ENCODE measurements at regions not wholly inside any gene's neighbourhood (a gene's known extent, or its start where the extent isn't known, plus 50 kb on each side); places are given as distances from the start of the nearest gene placed in this dataset.

DNA sequence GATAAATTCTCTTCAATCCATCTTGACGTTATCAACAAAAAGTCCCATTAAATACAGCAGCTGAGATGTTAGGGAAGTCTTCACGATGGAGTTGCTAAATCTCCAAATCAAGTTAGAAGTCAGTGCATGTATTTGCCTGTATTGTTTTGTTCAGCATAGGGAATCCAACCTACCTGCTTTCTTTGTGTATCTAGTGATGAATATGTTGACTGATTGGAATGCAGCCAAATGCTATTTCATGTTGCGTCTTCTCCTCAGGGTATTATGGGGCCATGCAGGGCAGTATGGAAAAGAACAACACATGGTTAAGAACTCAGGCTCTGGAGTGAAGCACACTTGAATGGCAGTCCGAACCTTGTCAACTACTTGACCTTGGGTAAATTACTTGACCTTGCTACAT, 529.5 kb upstream of the ZNF462 start:
- no peak for DNase-seq (ENCODE audit: low spot score)
- Mint-ChIP-seq H3K27me3 (ENCODE audit: insufficient read depth) (peaks cover 1% of the 10 kb centered on the region), H3K27ac (no peak overlapping the region), H3K36me3 (ENCODE audit: low read depth) (no peaks in the 10 kb centered on the region), H3K9me3 (peaks cover 9% of the 10 kb centered on the region), H3K4me3 (no peak overlapping the region), H3K4me1 (ENCODE audit: low read depth) (no peaks in the 10 kb centered on the region)
- intact Hi-C loops (cut with micrococcal nuclease), result no loop called here

DNA sequence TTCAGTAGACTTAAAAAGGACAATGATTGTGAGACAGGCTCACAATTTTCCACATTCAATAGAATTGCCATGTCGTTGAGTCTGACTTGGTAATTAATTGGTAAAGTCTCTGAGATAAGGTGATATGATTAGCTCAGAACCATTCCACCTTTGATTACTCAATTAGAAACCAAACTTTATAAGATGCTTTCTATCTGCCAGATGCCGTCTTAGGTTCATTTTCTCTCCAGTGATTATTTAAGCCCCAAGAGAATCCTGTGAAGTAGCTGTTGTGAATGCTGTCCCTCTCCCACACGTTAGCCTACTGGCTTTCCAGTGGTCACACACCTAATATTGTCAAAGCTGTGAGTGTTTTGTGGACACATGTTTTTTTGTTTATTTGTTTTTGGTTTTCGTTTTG, 528.9 kb upstream of the ZNF462 start:
- H3K9me3 Mint-ChIP-seq, result peaks cover 9% of the 10 kb centered on the region
- intact Hi-C loops (cut with micrococcal nuclease), result no loop called here

DNA sequence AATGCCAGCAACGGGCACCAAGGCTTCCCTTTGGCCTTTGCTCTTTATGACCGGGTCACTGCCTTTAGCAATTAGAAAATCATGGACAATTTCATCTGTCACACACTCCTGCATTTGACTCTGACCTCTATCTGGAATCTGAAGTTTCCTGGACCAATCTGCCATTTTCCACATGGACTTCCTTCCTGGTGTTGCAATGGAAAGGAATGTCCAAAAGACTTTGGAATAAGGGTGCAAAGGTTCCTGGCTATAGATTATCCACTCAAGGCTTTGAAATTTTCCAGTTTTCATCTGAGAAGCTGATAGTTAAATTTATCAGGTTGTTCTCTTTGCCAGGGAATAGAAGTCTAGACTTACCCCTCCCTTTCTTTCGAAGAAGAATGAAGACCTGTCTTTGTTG, 523.1 kb upstream of the ZNF462 start:
- no peaks in the 10 kb centered on the region for H3K9me3 Mint-ChIP-seq
- no peaks in the 10 kb centered on the region for H3K36me3 Mint-ChIP-seq (ENCODE audit: low read depth)
- DNase-seq (ENCODE audit: low spot score), result no peak
- no peak overlapping the region for H3K4me3 Mint-ChIP-seq
- H3K4me1 Mint-ChIP-seq (ENCODE audit: low read depth), result no peaks in the 10 kb centered on the region
- intact Hi-C loops (cut with micrococcal nuclease), result no loop called here
- no peak overlapping the region for H3K27ac Mint-ChIP-seq
- no peaks in the 10 kb centered on the region for H3K27me3 Mint-ChIP-seq (ENCODE audit: insufficient read depth)

More for the DNA sequence above, 528.9 kb upstream of the ZNF462 start:
- Mint-ChIP-seq H3K27me3 (ENCODE audit: insufficient read depth) (no peaks in the 10 kb centered on the region), H3K4me3 (no peak overlapping the region), H3K4me1 (ENCODE audit: low read depth) (no peaks in the 10 kb centered on the region), H3K27ac (no peak overlapping the region), H3K36me3 (ENCODE audit: low read depth) (no peaks in the 10 kb centered on the region)
- no peak for DNase-seq (ENCODE audit: low spot score)

DNA sequence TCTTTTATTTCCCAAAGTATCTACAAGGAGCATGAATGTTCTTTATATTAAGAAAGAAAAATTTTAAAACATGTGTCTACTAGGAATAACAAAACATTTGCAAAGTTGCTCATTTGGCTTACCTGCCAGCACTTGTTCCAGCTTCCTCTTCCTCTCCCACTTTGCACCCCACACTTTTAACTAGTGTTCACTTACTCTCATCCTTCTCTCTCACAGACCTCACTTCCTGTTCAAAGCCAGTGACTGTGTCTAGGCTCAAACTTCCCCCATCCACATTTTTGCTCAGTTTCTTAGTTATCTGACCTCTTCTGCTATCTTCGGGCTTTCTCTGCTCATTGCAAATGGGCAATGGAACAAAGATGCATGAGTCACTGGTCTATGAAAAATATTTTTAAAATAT, 512.2 kb upstream of the ZNF462 start:
- Mint-ChIP-seq H3K27me3 (ENCODE audit: insufficient read depth) (no peaks in the 10 kb centered on the region), H3K27ac (no peak overlapping the region), H3K9me3 (no peaks in the 10 kb centered on the region), H3K4me1 (ENCODE audit: low read depth) (no peaks in the 10 kb centered on the region), H3K4me3 (no peak overlapping the region), H3K36me3 (ENCODE audit: low read depth) (no peaks in the 10 kb centered on the region)
- intact Hi-C loops (cut with micrococcal nuclease), result no loop called here
- DNase-seq (ENCODE audit: low spot score), result no peak

DNA sequence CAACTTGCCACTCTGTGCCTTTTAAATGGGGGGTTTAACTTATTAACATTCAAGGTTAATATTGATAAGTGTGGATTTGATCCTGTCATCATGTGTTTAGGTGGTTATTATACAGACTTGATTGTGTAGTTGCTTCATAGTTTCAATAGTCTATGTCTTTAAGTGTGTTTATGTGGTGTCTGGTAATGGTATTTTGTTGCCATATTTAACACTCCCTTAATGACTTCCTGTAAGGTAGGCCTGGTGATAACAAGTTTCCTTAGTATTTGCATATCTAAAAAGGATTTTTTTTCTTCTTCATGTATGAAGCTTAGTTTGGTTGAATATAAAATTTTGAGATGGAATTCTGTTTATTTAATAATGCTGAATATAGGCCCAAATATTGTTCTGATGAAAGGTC, 506.0 kb upstream of the ZNF462 start:
- Mint-ChIP-seq H3K9me3 (peaks cover 9% of the 10 kb centered on the region), H3K27ac (no peak overlapping the region)

DNA sequence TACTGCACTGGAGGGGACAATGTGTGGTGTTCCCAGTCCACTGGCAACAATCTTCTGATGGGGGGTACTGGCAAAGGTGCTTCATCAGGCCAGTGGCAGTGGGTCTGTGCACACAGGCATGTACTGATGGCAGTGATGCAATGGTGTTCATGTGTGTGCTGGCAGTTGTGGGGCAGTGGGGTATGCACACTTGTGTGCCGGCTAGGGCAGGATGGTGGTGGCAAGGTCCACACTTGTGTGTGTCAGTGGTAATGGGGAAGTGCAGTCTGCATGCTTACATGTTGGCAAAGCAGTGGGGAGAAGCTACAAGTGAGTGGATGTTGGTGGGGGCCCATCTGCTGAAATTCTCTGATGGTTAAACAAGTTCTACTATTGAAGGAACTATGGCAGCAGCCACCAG, 504.6 kb upstream of the ZNF462 start:
- H3K36me3 Mint-ChIP-seq (ENCODE audit: low read depth), result no peaks in the 10 kb centered on the region

More for the DNA sequence above, 506.0 kb upstream of the ZNF462 start:
- intact Hi-C loops (cut with micrococcal nuclease), result no loop called here
- Mint-ChIP-seq H3K27me3 (ENCODE audit: insufficient read depth) (no peaks in the 10 kb centered on the region), H3K4me3 (no peak overlapping the region), H3K36me3 (ENCODE audit: low read depth) (no peaks in the 10 kb centered on the region), H3K4me1 (ENCODE audit: low read depth) (no peaks in the 10 kb centered on the region)
- DNase-seq (ENCODE audit: low spot score), result no peak

DNA sequence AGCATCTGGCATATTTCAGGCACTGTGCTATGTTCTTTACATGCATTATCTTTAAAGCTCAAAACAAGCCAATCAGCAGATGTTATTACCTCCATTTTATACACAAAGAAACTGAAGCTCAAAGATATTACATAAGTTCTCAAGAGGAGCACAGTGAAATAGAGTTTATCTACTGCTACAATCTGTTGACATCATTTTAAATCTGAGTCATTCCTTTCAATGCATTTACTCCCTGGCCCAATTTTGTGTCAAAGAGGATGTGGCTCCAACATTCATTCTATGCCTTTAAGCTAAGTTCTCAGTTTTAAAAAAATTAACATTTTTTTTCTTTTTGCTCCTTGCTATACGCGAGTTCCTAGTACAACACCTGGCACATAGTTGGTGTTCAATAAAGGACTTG, 486.3 kb upstream of the ZNF462 start:
- H3K4me1 Mint-ChIP-seq (ENCODE audit: low read depth), result no peaks in the 10 kb centered on the region
- H3K9me3 Mint-ChIP-seq, result peaks cover 7% of the 10 kb centered on the region
- H3K36me3 Mint-ChIP-seq (ENCODE audit: low read depth), result no peaks in the 10 kb centered on the region
- intact Hi-C loops (cut with micrococcal nuclease), result no loop called here
- no peak overlapping the region for H3K27ac Mint-ChIP-seq
- no peak for DNase-seq (ENCODE audit: low spot score)
- no peak overlapping the region for H3K4me3 Mint-ChIP-seq
- H3K27me3 Mint-ChIP-seq (ENCODE audit: insufficient read depth), result no peaks in the 10 kb centered on the region

More for the DNA sequence above, 504.6 kb upstream of the ZNF462 start:
- H3K27ac Mint-ChIP-seq, result no peak overlapping the region
- H3K9me3 Mint-ChIP-seq, result peaks cover 9% of the 10 kb centered on the region
- H3K27me3 Mint-ChIP-seq (ENCODE audit: insufficient read depth), result no peaks in the 10 kb centered on the region
- DNase-seq (ENCODE audit: low spot score), result no peak
- no peaks in the 10 kb centered on the region for H3K4me1 Mint-ChIP-seq (ENCODE audit: low read depth)
- intact Hi-C loops (cut with micrococcal nuclease), result no loop called here
- no peak overlapping the region for H3K4me3 Mint-ChIP-seq

DNA sequence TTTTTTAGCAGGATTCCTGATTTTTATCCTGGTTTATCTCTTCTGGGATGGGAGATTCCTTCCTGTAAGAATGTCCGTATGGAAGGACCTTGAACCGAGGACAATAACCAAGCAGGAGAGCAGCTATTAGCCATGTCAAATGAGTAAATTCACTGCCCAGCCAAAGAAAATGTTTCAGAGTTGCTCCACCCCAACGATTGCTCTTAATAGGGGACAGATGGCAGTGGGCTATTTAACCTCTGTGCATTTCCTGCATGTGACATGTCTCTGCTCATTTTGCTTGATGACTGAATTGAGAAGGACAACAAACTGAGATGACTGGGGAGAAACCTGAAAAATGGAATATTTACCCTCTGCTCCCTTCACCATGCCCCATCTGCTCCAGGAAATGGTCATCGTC, 479.9 kb upstream of the ZNF462 start:
- Mint-ChIP-seq H3K4me1 (ENCODE audit: low read depth) (no peaks in the 10 kb centered on the region), H3K27me3 (ENCODE audit: insufficient read depth) (no peaks in the 10 kb centered on the region), H3K36me3 (ENCODE audit: low read depth) (no peaks in the 10 kb centered on the region), H3K27ac (no peak overlapping the region), H3K4me3 (no peak overlapping the region), H3K9me3 (peaks cover 9% of the 10 kb centered on the region)
- no peak for DNase-seq (ENCODE audit: low spot score)
- intact Hi-C loops (cut with micrococcal nuclease), result no loop called here

DNA sequence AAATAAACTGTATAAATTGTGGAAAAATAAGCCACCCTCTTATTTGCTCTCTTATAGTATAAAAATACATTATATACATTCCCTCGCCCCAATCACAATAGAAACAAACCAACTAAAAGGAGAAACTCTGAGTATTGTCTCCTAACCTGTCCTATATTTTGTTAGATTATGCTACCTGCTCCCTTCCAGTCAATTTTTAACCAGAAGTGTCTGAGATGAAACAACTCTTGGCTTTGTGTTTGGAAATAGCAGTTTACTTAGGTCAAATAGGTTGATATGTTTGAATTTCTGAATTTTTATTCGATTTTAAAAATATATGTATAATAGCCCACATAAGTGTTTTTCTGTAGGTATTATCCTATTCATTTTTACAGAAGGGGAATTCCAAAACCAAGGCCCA, 475.0 kb upstream of the ZNF462 start:
- Mint-ChIP-seq H3K9me3 (peaks cover 5% of the 10 kb centered on the region), H3K4me1 (ENCODE audit: low read depth) (no peaks in the 10 kb centered on the region), H3K27ac (no peak overlapping the region), H3K27me3 (ENCODE audit: insufficient read depth) (no peaks in the 10 kb centered on the region), H3K4me3 (no peak overlapping the region), H3K36me3 (ENCODE audit: low read depth) (no peaks in the 10 kb centered on the region)
- DNase-seq (ENCODE audit: low spot score), result no peak
- intact Hi-C loops (cut with micrococcal nuclease), result no loop called here

DNA sequence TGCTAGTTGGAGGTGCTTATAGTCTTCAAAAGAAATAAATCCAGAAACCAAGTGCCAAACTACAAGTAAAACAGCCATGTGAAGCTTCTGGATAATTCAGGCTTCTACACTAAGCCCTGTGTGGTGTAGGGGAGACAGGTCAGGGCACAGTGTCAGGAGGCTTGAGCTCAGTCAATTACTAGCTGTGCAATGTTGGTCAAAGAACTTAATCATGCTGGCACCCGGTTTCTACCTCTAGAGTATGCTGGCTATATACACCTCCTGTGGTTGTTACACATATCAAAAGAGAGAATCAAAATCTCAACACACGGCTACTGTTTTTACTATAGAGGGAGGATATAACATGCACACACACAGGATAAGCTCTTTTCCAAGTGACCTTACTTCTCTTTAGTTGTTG, 469.7 kb upstream of the ZNF462 start:
- Mint-ChIP-seq H3K9me3 (no peaks in the 10 kb centered on the region), H3K27me3 (ENCODE audit: insufficient read depth) (no peaks in the 10 kb centered on the region), H3K4me1 (ENCODE audit: low read depth) (no peaks in the 10 kb centered on the region), H3K36me3 (ENCODE audit: low read depth) (no peaks in the 10 kb centered on the region), H3K4me3 (no peak overlapping the region), H3K27ac (no peak overlapping the region)
- intact Hi-C loops (cut with micrococcal nuclease), result no loop called here
- DNase-seq (ENCODE audit: low spot score), result no peak

DNA sequence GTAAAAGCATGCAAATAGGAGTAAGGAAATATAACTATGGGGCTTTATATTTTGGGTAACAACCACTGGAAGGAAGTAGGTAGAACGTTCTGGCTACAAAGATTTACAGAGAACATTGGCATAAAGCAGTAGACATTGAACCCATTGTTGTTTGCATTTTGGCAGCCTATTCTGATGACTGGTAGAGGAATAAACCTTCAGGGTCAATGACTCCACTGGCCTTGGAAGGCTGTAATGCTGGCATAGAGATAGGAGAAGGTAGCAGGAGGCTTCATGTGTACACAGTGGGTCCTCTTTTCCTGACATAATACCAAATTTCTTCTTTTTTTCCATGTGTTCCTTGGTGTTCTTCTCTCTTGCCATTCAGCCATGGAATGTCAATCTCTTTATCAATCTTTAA, 462.8 kb upstream of the ZNF462 start:
- Mint-ChIP-seq H3K27ac (no peak overlapping the region), H3K36me3 (ENCODE audit: low read depth) (no peaks in the 10 kb centered on the region), H3K9me3 (no peaks in the 10 kb centered on the region), H3K4me3 (no peak overlapping the region), H3K27me3 (ENCODE audit: insufficient read depth) (no peaks in the 10 kb centered on the region), H3K4me1 (ENCODE audit: low read depth) (no peaks in the 10 kb centered on the region)
- intact Hi-C loops (cut with micrococcal nuclease), result no loop called here
- no peak for DNase-seq (ENCODE audit: low spot score)

DNA sequence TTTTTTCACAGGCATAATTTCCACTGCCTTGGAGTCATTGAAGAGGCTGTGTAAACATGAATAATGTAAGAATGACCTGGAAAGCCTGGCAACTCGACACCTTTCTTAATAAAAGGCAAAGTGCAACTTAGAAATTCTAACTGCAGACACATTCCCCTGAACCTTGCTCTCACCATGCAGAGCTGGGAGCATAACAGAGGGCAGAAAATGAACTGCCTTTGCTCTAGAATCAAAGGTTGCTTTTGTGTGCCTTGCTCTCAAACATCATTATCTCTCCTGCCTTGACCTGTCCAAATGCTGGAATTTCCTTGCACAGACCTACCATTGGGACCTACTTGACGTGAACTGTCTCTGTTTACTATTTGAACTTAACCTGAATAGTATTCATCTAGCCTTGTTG, 462.0 kb upstream of the ZNF462 start:
- intact Hi-C loops (cut with micrococcal nuclease), result no loop called here
- no peak overlapping the region for H3K4me3 Mint-ChIP-seq
- H3K4me1 Mint-ChIP-seq (ENCODE audit: low read depth), result no peaks in the 10 kb centered on the region
- H3K27me3 Mint-ChIP-seq (ENCODE audit: insufficient read depth), result no peaks in the 10 kb centered on the region
- no peaks in the 10 kb centered on the region for H3K36me3 Mint-ChIP-seq (ENCODE audit: low read depth)
- no peak overlapping the region for H3K27ac Mint-ChIP-seq
- H3K9me3 Mint-ChIP-seq, result no peaks in the 10 kb centered on the region
- DNase-seq (ENCODE audit: low spot score), result no peak

DNA sequence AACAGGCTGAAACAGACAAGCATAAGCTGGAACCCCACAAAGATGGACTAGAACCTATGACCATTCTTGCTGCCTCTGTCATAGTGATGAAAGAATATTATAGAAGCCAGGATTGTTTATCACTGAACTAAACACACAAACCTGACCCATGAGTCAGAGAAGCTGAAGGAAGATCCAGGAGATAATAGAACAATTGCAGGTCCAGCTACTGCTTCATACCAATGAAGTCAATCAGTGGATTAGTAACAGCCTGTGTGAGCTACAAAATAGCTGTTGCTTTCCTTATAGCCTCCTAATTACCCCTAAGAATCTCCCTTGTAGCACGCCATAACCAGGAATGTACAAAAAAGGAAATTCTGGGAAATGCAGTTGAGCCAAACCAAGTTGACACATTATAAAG, 459.9 kb upstream of the ZNF462 start:
- intact Hi-C loops (cut with micrococcal nuclease), result no loop called here
- no peak overlapping the region for H3K4me3 Mint-ChIP-seq
- H3K27ac Mint-ChIP-seq, result no peak overlapping the region
- H3K9me3 Mint-ChIP-seq, result no peaks in the 10 kb centered on the region
- no peaks in the 10 kb centered on the region for H3K36me3 Mint-ChIP-seq (ENCODE audit: low read depth)
- H3K27me3 Mint-ChIP-seq (ENCODE audit: insufficient read depth), result no peaks in the 10 kb centered on the region
- DNase-seq (ENCODE audit: low spot score), result no peak
- no peaks in the 10 kb centered on the region for H3K4me1 Mint-ChIP-seq (ENCODE audit: low read depth)

DNA sequence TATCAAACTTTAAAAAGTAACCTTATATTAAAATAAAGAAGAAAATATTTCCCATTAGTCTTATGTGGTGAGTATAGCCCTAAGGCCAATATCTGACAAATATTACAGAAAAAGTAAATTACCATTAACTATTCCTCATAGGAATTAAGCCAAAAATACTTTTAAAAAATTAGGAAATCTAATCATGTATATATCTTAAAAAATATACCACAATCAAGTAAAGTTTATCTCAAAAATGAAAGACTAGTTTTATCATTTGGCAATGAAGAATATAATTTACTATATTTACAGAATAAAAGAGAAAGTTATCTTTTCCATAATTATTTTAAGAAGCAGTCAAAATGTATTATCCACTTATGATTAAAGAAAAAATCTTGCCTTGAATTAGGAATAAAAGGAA, 458.8 kb upstream of the ZNF462 start:
- no peak overlapping the region for H3K4me3 Mint-ChIP-seq
- H3K27ac Mint-ChIP-seq, result no peak overlapping the region
- H3K9me3 Mint-ChIP-seq, result no peaks in the 10 kb centered on the region
- H3K4me1 Mint-ChIP-seq (ENCODE audit: low read depth), result no peaks in the 10 kb centered on the region
- no peaks in the 10 kb centered on the region for H3K27me3 Mint-ChIP-seq (ENCODE audit: insufficient read depth)
- intact Hi-C loops (cut with micrococcal nuclease), result no loop called here
- no peak for DNase-seq (ENCODE audit: low spot score)
- H3K36me3 Mint-ChIP-seq (ENCODE audit: low read depth), result no peaks in the 10 kb centered on the region

Data from activated T-helper 1 cell treated with anti-CD3 and anti-CD28 coated beads, Interleukin-12 subunit alpha, Interleukin-12 subunit beta, Interleukin-2, Interleukin-4 antibody, amounts not matched to agents 30 ng/mL and 10 ng/mL and 1 ng/mL, durations not matched to agents 14 hours and 24 hours and 36 hours (primary cell).